Thyroid gland (tissue), 4 donors: ENCODE measurements at regions not wholly inside any gene's neighbourhood (a gene's known extent, or its start where the extent isn't known, plus 50 kb on each side); places are given as distances from the start of the nearest gene placed in this dataset.

Experiments
- CTCF ChIP-seq, 6 experiments: fragments of 200-600 bp in 3 of 6; fragments of 450-650 bp in 3 of 6; sonication (generic) in 3 of 6; IDR thresholded peaks; one replicate each; pipeline ENCODE4 v1.5.1; 2016 to 2019; ENCODE audit warnings: antibody characterized with exemption in 6 of 6, mild to moderate bottlenecking in 2 of 6, inconsistent platforms in 1 of 6, moderate library complexity in 1 of 6
- POLR2A ChIP-seq, 2 donors: fragments of 450-650 bp; IDR thresholded peaks; one replicate each; pipeline ENCODE4 v1.6.1; 2017; ENCODE audit warnings: antibody characterized with exemption in 2 of 2, mild to moderate bottlenecking in 2 of 2, moderate library complexity in 1 of 2

DNA sequence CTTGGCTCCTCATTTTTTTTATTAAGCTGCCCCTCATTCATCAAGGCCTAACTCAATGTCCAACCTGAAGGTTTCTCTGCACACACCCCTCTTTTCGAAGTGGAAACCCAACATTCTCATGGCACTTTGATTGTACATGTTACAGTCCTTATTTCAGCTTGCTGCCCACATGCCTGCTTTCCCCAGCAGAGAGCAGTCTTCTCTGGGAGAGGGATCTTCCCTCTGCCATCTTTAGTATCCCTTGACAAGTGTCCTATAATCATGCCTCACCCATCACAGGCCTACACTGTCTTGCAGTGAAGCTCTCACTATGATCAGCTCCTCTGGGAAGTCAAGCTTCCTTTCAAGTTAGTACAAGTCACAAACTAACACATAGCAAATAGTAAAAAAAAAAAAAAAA lies 175.1 kb downstream of the ACER2 start:
- no peak for TF ChIP-seq CTCF (IDR thresholded peaks at IDR 0.05)
- TF ChIP-seq POLR2A (IDR thresholded peaks at IDR 0.05) = no peak
